ENCODE measurements at regions not wholly inside any gene's neighbourhood (a gene's known extent, or its start where the extent isn't known, plus 50 kb on each side); places are given as distances from the start of the nearest gene placed in this dataset.

DNA sequence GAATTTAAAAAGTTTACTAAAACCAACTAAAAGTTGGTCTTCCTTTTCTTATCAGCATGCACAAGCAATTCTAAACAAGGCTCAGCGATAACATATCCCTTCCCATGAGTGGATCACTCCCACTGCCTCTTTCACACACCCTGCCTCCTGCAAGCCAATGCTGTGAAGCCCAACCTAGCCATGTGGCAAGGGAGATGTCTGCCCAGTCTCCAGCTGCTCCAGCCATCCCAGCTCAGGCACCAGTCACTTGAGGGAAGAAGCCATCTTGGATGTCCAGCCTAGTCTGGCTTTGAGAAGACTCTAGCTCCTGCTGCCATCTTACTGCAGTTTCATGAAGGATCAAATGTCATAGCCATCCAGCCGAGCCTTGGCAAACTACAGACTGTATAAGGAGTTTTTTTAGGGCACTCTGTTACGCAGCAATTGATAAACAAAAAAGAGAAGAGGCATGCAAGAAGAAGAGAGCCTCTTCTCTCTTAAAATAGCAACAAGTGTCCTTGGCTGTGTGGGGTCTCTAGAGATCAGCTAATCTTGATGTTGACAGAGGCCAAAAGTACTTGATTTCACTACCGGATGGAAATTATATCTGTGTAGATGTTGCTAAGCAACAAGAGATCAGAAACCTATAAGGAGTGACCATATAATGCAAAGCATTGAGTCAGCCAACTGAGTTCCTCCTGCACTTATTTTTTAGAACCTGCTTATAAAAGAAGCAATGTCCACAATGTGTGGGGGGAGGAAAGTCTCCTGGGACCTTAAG lies 108.9 kb downstream of the PTCSC3 start:
- Histone ChIP-seq H3K4me3 (ENCODE audit: low read length) (no peak overlapping the region), H3K36me3 (ENCODE audit: low read depth, low read length) (no peaks in the 10 kb centered on the region), H2AFZ (ENCODE audit: low read length) (no peak overlapping the region), H3K9ac (ENCODE audit: low read length) (no peak overlapping the region), H3F3A (ENCODE audit: low read length, unreplicated experiment) (no peaks in the 10 kb centered on the region), H3K27ac (ENCODE audit: low read length) (no peak overlapping the region), H3K4me2 (ENCODE audit: low read length) (no peak overlapping the region), H3K9me2 (replicated peaks; ENCODE audit: low read length) (no peaks in the 10 kb centered on the region), H4K20me1 (ENCODE audit: low read length) (no peaks in the 10 kb centered on the region), H3K27me3 (ENCODE audit: low read length) (peaks cover 32% of the 10 kb centered on the region), H3K4me1 (ENCODE audit: insufficient read depth, low read length) (peaks cover 25% of the 10 kb centered on the region), H3K79me2 (ENCODE audit: low read length) (no peaks in the 10 kb centered on the region), H3K9me3 (ENCODE audit: low read length) (no peaks in the 10 kb centered on the region)
- intact Hi-C loops (cut with micrococcal nuclease), result loop anchor here (5.0 kb wide), 2 partner anchors 110 to 240 kb away; partner anchors contain the start of gene BRMS1L
- peak; percentile 26 for DNase-seq
- POLR2A ChIA-PET (ENCODE audit: unreplicated experiment), result no interaction called here
- TF ChIP-seq, protein P1, sequence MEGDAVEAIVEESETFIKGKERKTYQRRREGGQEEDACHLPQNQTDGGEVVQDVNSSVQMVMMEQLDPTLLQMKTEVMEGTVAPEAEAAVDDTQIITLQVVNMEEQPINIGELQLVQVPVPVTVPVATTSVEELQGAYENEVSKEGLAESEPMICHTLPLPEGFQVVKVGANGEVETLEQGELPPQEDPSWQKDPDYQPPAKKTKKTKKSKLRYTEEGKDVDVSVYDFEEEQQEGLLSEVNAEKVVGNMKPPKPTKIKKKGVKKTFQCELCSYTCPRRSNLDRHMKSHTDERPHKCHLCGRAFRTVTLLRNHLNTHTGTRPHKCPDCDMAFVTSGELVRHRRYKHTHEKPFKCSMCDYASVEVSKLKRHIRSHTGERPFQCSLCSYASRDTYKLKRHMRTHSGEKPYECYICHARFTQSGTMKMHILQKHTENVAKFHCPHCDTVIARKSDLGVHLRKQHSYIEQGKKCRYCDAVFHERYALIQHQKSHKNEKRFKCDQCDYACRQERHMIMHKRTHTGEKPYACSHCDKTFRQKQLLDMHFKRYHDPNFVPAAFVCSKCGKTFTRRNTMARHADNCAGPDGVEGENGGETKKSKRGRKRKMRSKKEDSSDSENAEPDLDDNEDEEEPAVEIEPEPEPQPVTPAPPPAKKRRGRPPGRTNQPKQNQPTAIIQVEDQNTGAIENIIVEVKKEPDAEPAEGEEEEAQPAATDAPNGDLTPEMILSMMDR (conservative IDR thresholded peaks at IDR 0.05; ENCODE audit: low read depth, low read length), result no peak
- TF ChIP-seq EZH2 (IDR thresholded peaks at IDR 0.05; ENCODE audit: low read length, unreplicated experiment) (no peak), EZH2phosphoT487 (IDR thresholded peaks at IDR 0.05; ENCODE audit: borderline replicate concordance, low read length) (no peak)
- CTCF ChIA-PET, result no interaction called here
- no peak for ATAC-seq
- BruUV-seq (replicated peaks), result no TSS peak

DNA sequence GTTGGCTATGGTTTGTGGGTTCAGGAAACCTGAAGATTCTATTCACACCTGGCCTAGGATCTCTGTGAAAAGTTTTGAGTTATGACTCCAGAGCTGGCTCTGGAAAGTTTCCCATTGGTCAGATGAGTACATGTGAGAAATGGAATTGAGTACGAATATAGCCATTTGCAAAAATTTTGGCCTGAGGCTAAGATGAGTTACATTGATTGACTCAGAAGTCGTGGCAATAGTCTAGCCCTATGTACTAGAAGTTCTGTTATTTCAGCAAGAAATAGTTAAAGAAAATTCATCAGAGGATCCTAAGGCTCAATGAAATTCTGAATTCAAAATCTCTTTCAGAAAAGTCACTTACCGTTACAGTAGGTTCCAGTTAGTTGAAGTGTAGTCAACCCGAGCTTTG lies 109.9 kb downstream of the PTCSC3 start:
- H3K9ac ChIP-seq (ENCODE audit: low read length), result no peak overlapping the region
- ATAC-seq (no peak), DNase-seq (peak; percentile 36)
- H3K4me1 ChIP-seq (ENCODE audit: insufficient read depth, low read length), result peaks cover 25% of the 10 kb centered on the region
- BruUV-seq (replicated peaks), result no TSS peak
- H4K20me1 ChIP-seq (ENCODE audit: low read length), result no peaks in the 10 kb centered on the region
- H3K4me3 ChIP-seq (ENCODE audit: low read length), result no peak overlapping the region
- intact Hi-C loops (cut with micrococcal nuclease), result loop anchor here (5.0 kb wide), 2 partner anchors 109 to 239 kb away; partner anchors contain the start of gene BRMS1L
- no peaks in the 10 kb centered on the region for H3F3A ChIP-seq (ENCODE audit: low read length, unreplicated experiment)
- H3K27me3 ChIP-seq (ENCODE audit: low read length), result peaks cover 31% of the 10 kb centered on the region
- ChIA-PET POLR2A (ENCODE audit: unreplicated experiment) (interaction anchor here (0.5 kb wide), 1 partner anchor 1243 kb away, joined by 8 read pairs; no protein-coding TSS in a partner anchor), CTCF (no interaction called here)
- H3K27ac ChIP-seq (ENCODE audit: low read length), result no peak overlapping the region
- no peak overlapping the region for H2AFZ ChIP-seq (ENCODE audit: low read length)
- TF ChIP-seq EZH2 (IDR thresholded peaks at IDR 0.05; ENCODE audit: low read length, unreplicated experiment) (no peak), EZH2phosphoT487 (IDR thresholded peaks at IDR 0.05; ENCODE audit: borderline replicate concordance, low read length) (no peak)
- TF ChIP-seq, protein P1 (conservative IDR thresholded peaks at IDR 0.05; ENCODE audit: low read depth, low read length), result no peak
- H3K36me3 ChIP-seq (ENCODE audit: low read depth, low read length), result no peaks in the 10 kb centered on the region
- no peaks in the 10 kb centered on the region for H3K9me3 ChIP-seq (ENCODE audit: low read length)
- H3K79me2 ChIP-seq (ENCODE audit: low read length), result no peaks in the 10 kb centered on the region
- H3K9me2 ChIP-seq (replicated peaks; ENCODE audit: low read length), result no peaks in the 10 kb centered on the region
- no peak overlapping the region for H3K4me2 ChIP-seq (ENCODE audit: low read length)

DNA sequence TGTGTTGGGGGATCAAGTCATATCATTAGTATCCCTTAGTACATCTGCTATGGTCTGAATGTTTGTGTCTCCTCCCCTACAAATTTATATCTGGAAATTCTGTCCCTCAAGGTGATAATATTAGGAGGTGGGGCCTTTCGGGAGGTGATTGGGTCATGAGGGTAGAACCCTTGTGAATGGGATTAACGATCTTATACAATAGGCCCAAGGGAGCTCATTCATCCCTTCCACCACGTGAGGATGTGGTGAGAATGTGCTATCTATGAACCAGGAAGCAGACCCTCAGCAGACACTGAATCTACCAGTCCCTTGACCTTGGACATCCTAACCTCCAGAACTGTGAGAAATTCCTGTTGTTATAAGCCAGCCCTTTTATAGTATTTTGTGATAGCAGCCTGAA lies 110.7 kb downstream of the PTCSC3 start:
- no peak overlapping the region for H3K4me3 ChIP-seq (ENCODE audit: low read length)
- peaks cover 25% of the 10 kb centered on the region for H3K4me1 ChIP-seq (ENCODE audit: insufficient read depth, low read length)
- ATAC-seq, result no peak
- H2AFZ ChIP-seq (ENCODE audit: low read length), result no peak overlapping the region
- H3K9ac ChIP-seq (ENCODE audit: low read length), result no peak overlapping the region
- BruUV-seq (replicated peaks), result no TSS peak
- intact Hi-C loops (cut with micrococcal nuclease), result loop anchor here (5.0 kb wide), 2 partner anchors 109 to 239 kb away; partner anchors contain the start of gene BRMS1L
- no peaks in the 10 kb centered on the region for H3K36me3 ChIP-seq (ENCODE audit: low read depth, low read length)
- no peaks in the 10 kb centered on the region for H3K9me2 ChIP-seq (replicated peaks; ENCODE audit: low read length)
- no peak for DNase-seq
- no peaks in the 10 kb centered on the region for H3K79me2 ChIP-seq (ENCODE audit: low read length)
- TF ChIP-seq, protein P1 (conservative IDR thresholded peaks at IDR 0.05; ENCODE audit: low read depth, low read length), result no peak
- TF ChIP-seq EZH2phosphoT487 (IDR thresholded peaks at IDR 0.05; ENCODE audit: borderline replicate concordance, low read length) (no peak), EZH2 (IDR thresholded peaks at IDR 0.05; ENCODE audit: low read length, unreplicated experiment) (no peak)
- peaks cover 25% of the 10 kb centered on the region for H3K27me3 ChIP-seq (ENCODE audit: low read length)
- no peaks in the 10 kb centered on the region for H3F3A ChIP-seq (ENCODE audit: low read length, unreplicated experiment)
- CTCF ChIA-PET, result no interaction called here
- POLR2A ChIA-PET (ENCODE audit: unreplicated experiment), result no interaction called here
- no peaks in the 10 kb centered on the region for H3K9me3 ChIP-seq (ENCODE audit: low read length)
- H3K4me2 ChIP-seq (ENCODE audit: low read length), result no peak overlapping the region
- H3K27ac ChIP-seq (ENCODE audit: low read length), result no peak overlapping the region
- no peaks in the 10 kb centered on the region for H4K20me1 ChIP-seq (ENCODE audit: low read length)
